ENCODE measurements at regions not wholly inside any gene's neighbourhood (a gene's known extent, or its start where the extent isn't known, plus 50 kb on each side); places are given as distances from the start of the nearest gene placed in this dataset.

DNA sequence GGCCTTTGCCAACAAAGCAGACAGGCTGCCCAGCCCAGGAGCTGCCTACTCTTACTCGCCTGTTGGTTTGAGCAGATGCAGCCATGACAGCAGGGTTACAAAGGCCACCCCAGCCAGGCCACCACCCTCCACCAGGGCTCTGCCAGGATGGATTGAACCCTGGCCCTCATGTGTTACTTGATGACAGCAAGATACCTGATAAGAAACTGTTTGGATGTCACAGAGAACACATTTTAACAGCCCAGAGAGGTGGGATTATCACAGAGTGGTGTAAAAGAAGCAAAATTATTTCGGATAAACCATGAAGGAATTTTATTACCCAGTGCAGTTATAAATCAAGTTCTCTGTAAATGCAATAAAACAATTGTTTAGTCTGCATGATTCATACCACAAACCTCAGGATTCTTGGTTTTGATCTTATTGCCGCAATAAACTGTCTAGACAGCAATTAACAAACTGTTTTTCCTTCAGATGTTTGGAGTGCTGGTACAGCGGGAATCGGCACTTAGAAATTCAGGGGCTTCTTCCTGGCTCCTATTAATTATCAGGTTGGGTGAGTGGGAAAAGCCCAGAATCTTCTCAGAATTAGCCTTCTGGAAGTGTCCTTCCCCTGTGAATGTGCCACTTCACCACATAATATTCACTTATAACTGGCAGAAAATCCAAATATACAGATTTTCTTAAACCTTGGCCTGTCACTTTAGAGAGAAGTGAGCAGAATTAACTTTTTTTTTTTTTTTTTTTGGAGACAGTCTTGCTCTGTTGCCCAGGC, 58.0 kb upstream of the SALL4 start:
- H3K4me3 ChIP-seq (ENCODE audit: low read depth, low read length) = no peak overlapping the region

DNA sequence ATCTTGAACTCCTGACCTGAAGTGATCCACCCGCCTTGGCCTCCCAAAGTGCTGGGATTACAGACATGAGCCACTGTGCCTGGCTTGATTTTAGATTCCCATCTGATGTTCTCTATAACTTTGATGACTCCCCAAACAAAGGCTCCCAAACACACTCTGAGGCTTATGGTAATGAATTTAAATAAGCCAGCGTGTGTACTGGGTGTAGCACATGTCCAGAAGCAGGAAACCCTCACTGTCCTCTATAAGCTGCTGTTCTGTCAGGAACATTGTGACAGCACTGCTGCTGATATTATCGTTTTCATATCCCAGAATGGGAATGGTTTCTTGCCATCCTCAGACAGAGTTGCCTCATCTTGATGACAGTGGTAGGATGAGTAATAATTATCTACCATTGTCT, 54.1 kb upstream of the SALL4 start:
- Histone ChIP-seq H3K36me3 (ENCODE audit: control insufficient read depth, insufficient read depth, low read length) (no peaks in the 10 kb centered on the region), H3K4me3 (ENCODE audit: low read depth, low read length) (no peak overlapping the region), H3K27me3 (ENCODE audit: control insufficient read depth, insufficient read depth, low read length) (no peaks in the 10 kb centered on the region), H3K4me1 (ENCODE audit: control insufficient read depth, insufficient read depth, low read length) (no peaks in the 10 kb centered on the region), H3K9me3 (ENCODE audit: control insufficient read depth, insufficient read depth, low read length) (no peaks in the 10 kb centered on the region), H3K9ac (ENCODE audit: low read depth, low read length) (no peak overlapping the region)

More for the DNA sequence above, 58.0 kb upstream of the SALL4 start:
- H3K9me3 ChIP-seq (ENCODE audit: control insufficient read depth, insufficient read depth, low read length) = no peaks in the 10 kb centered on the region
- no peak overlapping the region for H3K9ac ChIP-seq (ENCODE audit: low read depth, low read length)
- no peaks in the 10 kb centered on the region for H3K27me3 ChIP-seq (ENCODE audit: control insufficient read depth, insufficient read depth, low read length)
- H3K4me1 ChIP-seq (ENCODE audit: control insufficient read depth, insufficient read depth, low read length) = peaks cover 2% of the 10 kb centered on the region
- no peaks in the 10 kb centered on the region for H3K36me3 ChIP-seq (ENCODE audit: control insufficient read depth, insufficient read depth, low read length)

DNA sequence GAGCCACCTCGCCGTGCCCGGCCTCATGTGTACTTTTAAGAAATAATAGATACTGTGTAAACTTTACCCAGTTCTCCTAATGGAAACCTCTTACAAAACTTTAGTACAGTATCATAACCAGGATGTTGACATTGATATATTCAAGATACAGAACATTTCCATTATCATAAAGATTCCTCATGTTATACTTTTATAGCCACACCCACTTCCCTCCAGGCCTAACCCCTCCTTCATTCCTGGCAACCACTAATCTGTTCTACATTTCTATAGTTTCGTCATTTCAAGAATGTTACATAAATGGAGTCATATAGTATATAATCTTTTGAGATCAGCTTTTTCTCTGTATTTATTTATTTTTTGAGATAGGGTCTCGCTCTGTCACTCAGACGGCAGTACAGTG, 52.6 kb upstream of the SALL4 start:
- no peaks in the 10 kb centered on the region for H3K27me3 ChIP-seq (ENCODE audit: control insufficient read depth, insufficient read depth, low read length)
- H3K36me3 ChIP-seq (ENCODE audit: control insufficient read depth, insufficient read depth, low read length) = no peaks in the 10 kb centered on the region
- H3K9ac ChIP-seq (ENCODE audit: low read depth, low read length) = no peak overlapping the region
- no peaks in the 10 kb centered on the region for H3K4me1 ChIP-seq (ENCODE audit: control insufficient read depth, insufficient read depth, low read length)
- no peak overlapping the region for H3K4me3 ChIP-seq (ENCODE audit: low read depth, low read length)
- H3K9me3 ChIP-seq (ENCODE audit: control insufficient read depth, insufficient read depth, low read length) = no peaks in the 10 kb centered on the region
